ENCODE measurements at regions not wholly inside any gene's neighbourhood (a gene's known extent, or its start where the extent isn't known, plus 50 kb on each side); places are given as distances from the start of the nearest gene placed in this dataset.
"Not testable (repeated sequence)": the region's sequence is repeated elsewhere in the genome, so short reads cannot be mapped to it uniquely, and the experiment has no call there.

DNA sequence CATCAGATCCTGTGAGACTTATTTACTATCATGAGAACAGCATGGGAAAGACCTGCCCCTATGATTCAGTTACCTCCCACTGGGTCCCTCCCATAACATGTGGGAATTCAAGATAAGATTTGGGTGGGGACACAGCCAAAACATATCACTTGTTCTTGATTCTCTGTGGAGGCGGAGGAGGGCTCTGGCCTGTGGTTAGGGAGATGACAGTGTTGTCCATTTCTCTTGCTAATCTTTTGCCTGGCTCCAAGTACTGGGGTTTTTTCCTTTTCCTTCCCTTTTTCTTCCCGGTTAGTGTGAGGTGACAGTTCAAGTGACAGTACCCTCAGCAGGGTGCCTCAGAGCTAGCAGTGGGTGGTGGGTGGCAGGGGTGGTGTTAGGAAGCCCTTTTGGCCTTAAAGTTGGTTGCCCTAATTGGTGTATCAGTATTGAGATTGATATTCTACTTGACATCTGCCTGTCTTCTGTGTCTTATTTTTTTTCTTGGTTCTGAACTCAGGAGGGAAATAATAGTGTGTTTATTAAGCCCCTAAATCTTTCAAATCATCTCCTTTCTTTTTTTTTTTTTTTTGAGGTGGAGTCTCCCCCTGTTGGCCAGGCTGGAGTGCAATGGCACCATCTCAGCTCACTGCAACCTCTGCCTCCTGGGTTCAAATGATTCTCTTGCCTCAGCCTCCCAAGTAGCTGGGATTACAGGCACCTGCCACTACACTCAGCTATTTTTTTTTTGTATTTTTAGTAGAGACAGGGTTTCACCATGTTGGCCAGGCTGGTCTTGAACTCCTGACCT lies 192.0 kb downstream of the ASB1 start:
- H3K4me3 ChIP-seq; intact Hi-C loops (cut with DNase I); H3K4me1 ChIP-seq; H3K9me3 ChIP-seq; H3K27ac ChIP-seq (replicated peaks in 1 of 4); H3K36me3 ChIP-seq; DNase-seq (ENCODE audit: extremely low spot score); H3K27me3 ChIP-seq: not testable (repeated sequence)
- 71% methylated on average over 2 of the region's 2 CpGs for WGBS
- TF ChIP-seq, protein P1, sequence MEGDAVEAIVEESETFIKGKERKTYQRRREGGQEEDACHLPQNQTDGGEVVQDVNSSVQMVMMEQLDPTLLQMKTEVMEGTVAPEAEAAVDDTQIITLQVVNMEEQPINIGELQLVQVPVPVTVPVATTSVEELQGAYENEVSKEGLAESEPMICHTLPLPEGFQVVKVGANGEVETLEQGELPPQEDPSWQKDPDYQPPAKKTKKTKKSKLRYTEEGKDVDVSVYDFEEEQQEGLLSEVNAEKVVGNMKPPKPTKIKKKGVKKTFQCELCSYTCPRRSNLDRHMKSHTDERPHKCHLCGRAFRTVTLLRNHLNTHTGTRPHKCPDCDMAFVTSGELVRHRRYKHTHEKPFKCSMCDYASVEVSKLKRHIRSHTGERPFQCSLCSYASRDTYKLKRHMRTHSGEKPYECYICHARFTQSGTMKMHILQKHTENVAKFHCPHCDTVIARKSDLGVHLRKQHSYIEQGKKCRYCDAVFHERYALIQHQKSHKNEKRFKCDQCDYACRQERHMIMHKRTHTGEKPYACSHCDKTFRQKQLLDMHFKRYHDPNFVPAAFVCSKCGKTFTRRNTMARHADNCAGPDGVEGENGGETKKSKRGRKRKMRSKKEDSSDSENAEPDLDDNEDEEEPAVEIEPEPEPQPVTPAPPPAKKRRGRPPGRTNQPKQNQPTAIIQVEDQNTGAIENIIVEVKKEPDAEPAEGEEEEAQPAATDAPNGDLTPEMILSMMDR (IDR thresholded peaks at IDR 0.05): peak in 2 of 3 experiments; percentile 27 to 33

GRCh38 chr2:238627899-238628298 lies 201.2 kb downstream of the ASB1 start:
- Histone ChIP-seq H3K27me3 (no peaks in the 10 kb centered on the region), H3K4me1 (no peaks in the 10 kb centered on the region), H3K27ac (replicated peaks in 1 of 4) (no peak overlapping the region), H3K4me3 (no peak overlapping the region), H3K9me3 (no peaks in the 10 kb centered on the region), H3K36me3 (no peaks in the 10 kb centered on the region)
- TF ChIP-seq POLR2AphosphoS5 (IDR thresholded peaks at IDR 0.05) (no peak), EP300 (IDR thresholded peaks at IDR 0.05) (no peak), POLR2A (IDR thresholded peaks at IDR 0.05; ENCODE audit: low read depth) (no peak)
- TF ChIP-seq, protein P1 (IDR thresholded peaks at IDR 0.05): no peak
- no peak for DNase-seq (ENCODE audit: extremely low spot score)
- WGBS: 53% methylated on average over 2 of the region's 3 CpGs
- intact Hi-C loops (cut with DNase I): no loop called here

DNA sequence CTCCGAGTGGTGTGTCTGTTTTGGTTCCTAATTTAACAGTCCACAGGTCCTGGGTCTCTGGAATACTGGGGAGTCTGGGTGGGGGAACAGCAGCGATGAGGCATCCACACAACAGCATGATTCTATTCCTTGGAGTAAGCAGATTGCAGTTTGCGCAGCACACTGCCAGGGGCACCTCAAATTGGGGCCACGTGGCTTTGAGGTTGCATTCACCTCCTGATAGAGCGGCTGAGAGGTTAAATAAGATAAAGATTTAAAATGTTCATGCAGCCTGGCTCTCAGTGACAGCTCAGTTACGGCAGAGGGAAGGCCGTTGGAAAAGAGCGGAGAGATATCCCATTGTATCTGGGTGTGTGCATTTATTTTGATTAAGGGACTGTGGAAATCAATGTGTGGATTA lies 202.3 kb downstream of the ASB1 start:
- TF ChIP-seq EP300 (IDR thresholded peaks at IDR 0.05): no peak
- TF ChIP-seq POLR2AphosphoS5 (IDR thresholded peaks at IDR 0.05): no peak
- TF ChIP-seq POLR2A (IDR thresholded peaks at IDR 0.05; ENCODE audit: low read depth): no peak
- TF ChIP-seq, protein P1 (IDR thresholded peaks at IDR 0.05): no peak
- intact Hi-C loops (cut with DNase I): no loop called here
- no peak overlapping the region for H3K4me3 ChIP-seq
- H3K36me3 ChIP-seq: no peaks in the 10 kb centered on the region
- no peaks in the 10 kb centered on the region for H3K4me1 ChIP-seq
- no peaks in the 10 kb centered on the region for H3K9me3 ChIP-seq
- H3K27ac ChIP-seq (replicated peaks in 1 of 4): no peak overlapping the region
- WGBS: 91% methylated on average over 8 of the region's 8 CpGs
- no peaks in the 10 kb centered on the region for H3K27me3 ChIP-seq
- DNase-seq (ENCODE audit: extremely low spot score): no peak

DNA sequence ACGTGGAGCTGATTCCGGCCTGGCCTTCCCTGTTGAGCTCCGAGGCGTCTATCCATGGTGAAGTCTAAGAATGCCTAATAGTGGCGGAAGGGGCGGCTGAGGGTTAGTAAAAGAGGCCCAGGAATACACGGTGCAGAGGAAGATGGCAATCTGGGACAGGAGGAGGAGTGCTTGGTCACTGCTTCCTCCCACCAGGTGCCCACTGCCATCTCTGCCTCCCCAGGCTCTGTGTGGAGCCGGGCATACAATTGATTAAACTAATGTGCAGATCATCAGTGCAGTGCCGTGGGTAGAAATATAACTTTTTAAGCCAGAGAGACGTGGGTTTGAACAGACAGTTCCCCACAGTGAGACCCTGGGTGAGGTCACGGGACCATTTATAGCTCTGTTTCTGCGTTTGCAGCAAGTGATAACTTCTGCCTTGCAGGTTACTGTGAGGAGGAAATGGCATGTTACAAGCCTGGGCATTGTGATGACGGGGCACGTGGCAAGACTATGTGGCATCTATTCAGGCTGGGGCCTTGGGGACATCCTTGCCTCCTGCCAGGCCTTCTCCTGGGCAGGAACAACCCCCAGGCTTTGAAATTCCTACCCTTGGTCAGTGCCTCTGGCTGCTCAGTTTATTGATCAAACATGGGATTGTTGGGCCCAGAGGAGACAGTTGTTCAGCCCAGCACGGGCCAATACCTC lies 204.9 kb downstream of the ASB1 start:
- no peak for TF ChIP-seq POLR2AphosphoS5 (IDR thresholded peaks at IDR 0.05)
- TF ChIP-seq, protein P1 (IDR thresholded peaks at IDR 0.05): no peak
- no peak for TF ChIP-seq EP300 (IDR thresholded peaks at IDR 0.05)
- no peak for TF ChIP-seq POLR2A (IDR thresholded peaks at IDR 0.05; ENCODE audit: low read depth)
- Histone ChIP-seq H3K4me1 (no peaks in the 10 kb centered on the region), H3K36me3 (no peaks in the 10 kb centered on the region), H3K27me3 (no peaks in the 10 kb centered on the region), H3K9me3 (no peaks in the 10 kb centered on the region), H3K4me3 (no peak overlapping the region), H3K27ac (replicated peaks in 1 of 4) (peak overlapping the region in 3 of 4 donors; percentile 3 to 19 (median 16))
- intact Hi-C loops (cut with DNase I): no loop called here
- no peak for DNase-seq (ENCODE audit: extremely low spot score)
- 90% methylated on average over 12 of the region's 15 CpGs for WGBS

All from esophagus muscularis mucosa (tissue), 4 donors.